ENCODE measurements at regions not wholly inside any gene's neighbourhood (a gene's known extent, or its start where the extent isn't known, plus 50 kb on each side); places are given as distances from the start of the nearest gene placed in this dataset.

DNA sequence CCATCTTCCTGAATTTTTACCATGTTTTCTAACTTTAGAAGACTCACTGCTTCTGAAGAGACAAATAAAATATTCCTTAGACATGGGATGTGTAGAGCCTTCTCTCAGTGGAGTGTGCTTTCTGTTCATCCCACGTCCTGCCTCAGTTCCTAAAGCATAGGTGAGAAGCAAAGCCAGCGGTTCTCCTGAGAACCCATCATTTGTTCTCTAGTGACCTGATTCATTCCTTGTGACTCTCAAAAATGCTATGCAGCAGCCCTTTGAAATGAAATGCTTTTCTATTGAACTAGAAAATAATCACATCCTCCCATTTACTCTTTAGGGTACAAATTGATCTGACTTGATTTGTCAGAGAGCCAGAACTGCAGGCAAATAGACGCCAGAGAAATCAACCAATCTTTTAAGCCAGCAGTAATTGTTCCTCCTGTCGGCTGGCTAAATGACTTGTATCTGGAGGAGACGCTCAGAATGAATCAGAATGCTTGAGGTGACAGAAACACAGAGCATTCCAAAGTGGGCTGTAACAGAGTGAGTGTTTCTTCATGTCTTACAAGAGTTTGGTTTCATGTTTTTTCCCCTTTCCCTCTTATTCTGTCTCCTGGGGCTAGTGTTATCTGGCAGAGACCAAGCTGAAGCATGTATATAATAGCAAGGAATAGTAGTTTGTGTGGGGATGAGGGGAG lies 81.3 kb upstream of the TMEM178A start:
- H3K56ac ChIP-seq (replicated peaks; ENCODE audit: insufficient read length, low read depth, low read length): no peak overlapping the region
- H2BK5ac ChIP-seq (ENCODE audit: low read depth, low read length): no peak overlapping the region
- FAIRE-seq (no peak), DNase-seq (ENCODE audit: low read depth in 1 of 2, low spot score in 2 of 2) (no peak)
- no peaks in the 10 kb centered on the region for H3K4me1 ChIP-seq (replicated peaks in 1 of 4; ENCODE audit: control insufficient read depth in 3 of 4, insufficient read depth in 4 of 4, low read length in 3 of 4)
- no peak overlapping the region for H3K4me3 ChIP-seq (ENCODE audit: extremely low read depth in 1 of 4, insufficient read depth in 2 of 4, low read depth in 3 of 4, low read length in 4 of 4)
- no peak overlapping the region for H3K4ac ChIP-seq (replicated peaks; ENCODE audit: insufficient read length, low read depth, low read length)
- H3K4me2 ChIP-seq (ENCODE audit: insufficient read depth in 1 of 2, low read depth in 2 of 2, low read length in 2 of 2): no peak overlapping the region
- no peak overlapping the region for H4K5ac ChIP-seq (ENCODE audit: insufficient read length, low read depth, low read length)
- H2BK20ac ChIP-seq (ENCODE audit: low read length): no peak overlapping the region
- peaks cover 5 to 13% of the 10 kb centered on the region in 2 experiments for H3K9me3 ChIP-seq (ENCODE audit: insufficient read depth in 2 of 2, low read depth in 1 of 2, low read length in 1 of 2)
- H2BK120ac ChIP-seq (replicated peaks; ENCODE audit: low read depth, low read length): no peak overlapping the region
- H3K27me3 ChIP-seq (replicated peaks in 1 of 4; ENCODE audit: control insufficient read depth in 3 of 4, extremely low read depth in 1 of 4, insufficient read depth in 3 of 4, low read length in 3 of 4): no peaks in the 10 kb centered on the region
- H2AK5ac ChIP-seq (ENCODE audit: low read depth, low read length): no peak overlapping the region
- no peak overlapping the region for H3K18ac ChIP-seq (ENCODE audit: extremely low read depth, low read length)
- CTCF ChIA-PET (ENCODE audit: partially characterized antibody): interaction anchor here (0.9 to 1.5 kb wide), 3 partner anchors 8 to 85 kb away, joined by 3 to 5 read pairs (median 4); no protein-coding TSS in a partner anchor
- POLR2A ChIA-PET (ENCODE audit: partially characterized antibody): no interaction called here
- H3K36me3 ChIP-seq (ENCODE audit: control insufficient read depth in 2 of 4, insufficient read depth in 4 of 4, low read length in 3 of 4): no peaks in the 10 kb centered on the region
- H3K23ac ChIP-seq (ENCODE audit: insufficient read length): no peak overlapping the region
- no peaks in the 10 kb centered on the region for H3K23me2 ChIP-seq (ENCODE audit: low read depth, low read length)
- H3K27ac ChIP-seq (ENCODE audit: low read depth, low read length): no peak overlapping the region
- no peak overlapping the region for H4K8ac ChIP-seq (ENCODE audit: extremely low read depth, insufficient read depth, low read length)
- H3K79me2 ChIP-seq (ENCODE audit: control insufficient read depth in 1 of 2, insufficient read depth in 2 of 2, low read length in 2 of 2): no peaks in the 10 kb centered on the region
- H4K20me1 ChIP-seq (replicated peaks in 1 of 2; ENCODE audit: control insufficient read depth in 1 of 2, insufficient read depth in 2 of 2, low read length in 2 of 2): no peaks in the 10 kb centered on the region
- 87% methylated on average over 5 of the region's 5 CpGs; no CpG with 5 or more reads in 1 of the 2 experiments for WGBS, 2 experiments (ENCODE audit: extremely low coverage in 1 of 2, insufficient coverage in 1 of 2, insufficient read length in 1 of 2, insufficient replicate concordance in 2 of 2, low coverage in 1 of 2, low lambda C conversion rate in 2 of 2, missing lambda C conversion rate in 1 of 2)
- no peak overlapping the region for H2BK12ac ChIP-seq (ENCODE audit: low read depth, low read length)
- H3K9ac ChIP-seq (replicated peaks in 1 of 4; ENCODE audit: extremely low read depth in 1 of 4, low read depth in 3 of 4, low read length in 3 of 4): no peak overlapping the region
- no peak overlapping the region for H2BK15ac ChIP-seq (ENCODE audit: low read length)
- no peak overlapping the region for H3K14ac ChIP-seq (ENCODE audit: insufficient read length)
- no peak overlapping the region for H4K91ac ChIP-seq (replicated peaks; ENCODE audit: insufficient read length, low read length)
- H3K79me1 ChIP-seq (ENCODE audit: low read depth, low read length): no peaks in the 10 kb centered on the region
- H2AFZ ChIP-seq (ENCODE audit: low read length): no peak overlapping the region
- TF ChIP-seq CEBPB (IDR thresholded peaks at IDR 0.05; ENCODE audit: low read depth, low read length) (no peak), ATF2 (IDR thresholded peaks at IDR 0.05; ENCODE audit: low read length) (no peak), POLR2AphosphoS5 (IDR thresholded peaks at IDR 0.05; ENCODE audit: low read depth, low read length) (no peak), HDAC6 (IDR thresholded peaks at IDR 0.05; ENCODE audit: low read depth, low read length) (no peak), JUND (IDR thresholded peaks at IDR 0.05; ENCODE audit: low read length) (no peak), TAF1 (IDR thresholded peaks at IDR 0.05; ENCODE audit: low read depth, low read length) (no peak), RNF2 (IDR thresholded peaks at IDR 0.05; ENCODE audit: borderline replicate concordance, low read depth, low read length, missing control alignments, poor library complexity, severe bottlenecking) (no peak), TCF12 (IDR thresholded peaks at IDR 0.05; ENCODE audit: low read depth, low read length) (no peak), RBBP5 (IDR thresholded peaks at IDR 0.05; ENCODE audit: borderline replicate concordance, low read depth, low read length) (no peak), SP4 (IDR thresholded peaks at IDR 0.05; ENCODE audit: low read length) (no peak), SAP30 (IDR thresholded peaks at IDR 0.05; ENCODE audit: insufficient read depth, insufficient replicate concordance, low read length) (no peak), TEAD4 (IDR thresholded peaks at IDR 0.05; ENCODE audit: low read depth, low read length) (no peak), BACH1 (IDR thresholded peaks at IDR 0.05; ENCODE audit: low read length) (no peak)

All from H1 (cell line).